DND-41 (cell line): ENCODE measurements at regions not wholly inside any gene's neighbourhood (a gene's known extent, or its start where the extent isn't known, plus 50 kb on each side); places are given as distances from the start of the nearest gene placed in this dataset.

ENCODE experiments used
- ATAC-seq: fragments of 200-7000 bp; cut with Tn5 transposase; 3 replicates; pipeline ENCODE4 v1.9.1; 2021; ENCODE audit warnings: low read depth; ENCODE audit not compliant: insufficient read depth
- DNase-seq: peaks from one replicate; pipeline ENCODE4 v3.0.0-alpha.2; 2020
- H2AFZ ChIP-seq: 2 replicates; pipeline ENCODE4 v1.6.0; 2012; ENCODE audit warnings: low read depth, low read length
- H3K27ac ChIP-seq: 2 replicates; pipeline ENCODE4 v1.5.1; 2012; ENCODE audit warnings: low read length, inconsistent platforms
- H3K27me3 ChIP-seq: fragments of 200-600 bp; sonication (generic); 2 replicates; pipeline ENCODE4 v1.6.0; 2012; ENCODE audit warnings: low read length, mild to moderate bottlenecking, inconsistent platforms; ENCODE audit not compliant: insufficient read depth, poor library complexity
- H3K36me3 ChIP-seq: 2 replicates; pipeline ENCODE4 v1.5.1; 2012; ENCODE audit warnings: low read length, inconsistent platforms; ENCODE audit not compliant: insufficient read depth
- H3K4me1 ChIP-seq: 2 replicates; pipeline ENCODE4 v1.5.1; 2012; ENCODE audit warnings: mild to moderate bottlenecking, low read length; ENCODE audit not compliant: insufficient read depth
- H3K4me2 ChIP-seq: 2 replicates; pipeline ENCODE4 v1.6.0; 2012; ENCODE audit warnings: mild to moderate bottlenecking, moderate library complexity, low read length, inconsistent platforms; ENCODE audit not compliant: insufficient read depth
- H3K4me3 ChIP-seq, 2 experiments: fragments of 200-600 bp in 1 of 2; shearing (Covaris generic) in 1 of 2; 2 replicates each; pipeline ENCODE4 v1.5.1; 2012 to 2016; ENCODE audit warnings: inconsistent platforms in 2 of 2, low read length in 2 of 2, mild to moderate bottlenecking in 2 of 2, low read depth in 1 of 2, moderate library complexity in 1 of 2
- H3K79me2 ChIP-seq: 2 replicates; pipeline ENCODE4 v1.6.0; 2012; ENCODE audit warnings: low read length, inconsistent platforms; ENCODE audit not compliant: insufficient read depth
- H3K9ac ChIP-seq: 2 replicates; pipeline ENCODE4 v1.6.0; 2012; ENCODE audit warnings: low read depth, mild to moderate bottlenecking, inconsistent platforms, low read length, moderate library complexity
- H3K9me3 ChIP-seq: 2 replicates; pipeline ENCODE4 v1.5.1; 2012; ENCODE audit warnings: low read length, moderate library complexity, mild to moderate bottlenecking, inconsistent platforms; ENCODE audit not compliant: insufficient read depth, severe bottlenecking
- H4K20me1 ChIP-seq: 2 replicates; pipeline ENCODE4 v1.6.0; 2012; ENCODE audit warnings: low read length; ENCODE audit not compliant: insufficient read depth
- CTCF ChIP-seq: IDR thresholded peaks from 2 replicates; pipeline ENCODE4 v1.5.1; 2012; ENCODE audit warnings: borderline replicate concordance, low read length, moderate library complexity, mild to moderate bottlenecking; ENCODE audit not compliant: poor library complexity, severe bottlenecking; ENCODE audit errors: extremely low read depth
- EZH2 ChIP-seq: IDR thresholded peaks from 3 replicates; pipeline ENCODE4 v1.6.1; 2012; ENCODE audit warnings: borderline replicate concordance, low read depth, mild to moderate bottlenecking, moderate library complexity, low read length, inconsistent platforms; ENCODE audit not compliant: severe bottlenecking

- no peak overlapping the region for H3K4me2 ChIP-seq
- peaks cover 27% of the 10 kb centered on the region for H3K4me1 ChIP-seq
- TF ChIP-seq EZH2 = no peak
- TF ChIP-seq CTCF = peak; percentile 12
- no peaks in the 10 kb centered on the region for H3K27me3 ChIP-seq
- H3K79me2 ChIP-seq = no peaks in the 10 kb centered on the region
- no peak overlapping the region for H3K27ac ChIP-seq
- no peak overlapping the region for H3K9ac ChIP-seq
- H2AFZ ChIP-seq = no peak overlapping the region
- ATAC-seq (peak; percentile 22; the same call in 1 of the 3 replicates), DNase-seq (no peak)
- no peaks in the 10 kb centered on the region for H3K36me3 ChIP-seq
- no peaks in the 10 kb centered on the region for H4K20me1 ChIP-seq
- no peaks in the 10 kb centered on the region for H3K9me3 ChIP-seq
- H3K4me3 ChIP-seq = no peak overlapping the region
These were observed 225.2 kb upstream of the LEF1 start for GRCh38 chr4:108393890-108394472.

- no peak for ATAC-seq
- H3K27ac ChIP-seq = no peak overlapping the region
These were observed 223.1 kb upstream of the LEF1 start for GRCh38 chr4:108391701-108392455.

GRCh38 chr4:108385076-108385475, 216.3 kb upstream of the LEF1 start:
- peaks cover 34% of the 10 kb centered on the region for H3K4me1 ChIP-seq
- ATAC-seq (no peak), DNase-seq (no peak)
- no peaks in the 10 kb centered on the region for H3K36me3 ChIP-seq
- H3K9me3 ChIP-seq = no peaks in the 10 kb centered on the region
- TF ChIP-seq EZH2 (no peak), CTCF (no peak)
- H2AFZ ChIP-seq = no peak overlapping the region
- no peak overlapping the region for H3K4me3 ChIP-seq
- no peaks in the 10 kb centered on the region for H3K79me2 ChIP-seq
- no peak overlapping the region for H3K9ac ChIP-seq
- H3K27me3 ChIP-seq = no peaks in the 10 kb centered on the region
- H4K20me1 ChIP-seq = no peaks in the 10 kb centered on the region
- H3K27ac ChIP-seq = peak overlapping the region; percentile 1; the same call in 1 of the 2 replicates
- no peak overlapping the region for H3K4me2 ChIP-seq

More at GRCh38 chr4:108391701-108392455, 223.1 kb upstream of the LEF1 start:
- no peak overlapping the region for H3K4me3 ChIP-seq
- no peak overlapping the region for H2AFZ ChIP-seq
- H3K9me3 ChIP-seq = no peaks in the 10 kb centered on the region
- H4K20me1 ChIP-seq = no peaks in the 10 kb centered on the region
- H3K4me1 ChIP-seq = peaks cover 21% of the 10 kb centered on the region
- H3K4me2 ChIP-seq = no peak overlapping the region
- DNase-seq = no peak
- no peaks in the 10 kb centered on the region for H3K27me3 ChIP-seq
- H3K36me3 ChIP-seq = no peaks in the 10 kb centered on the region
- H3K79me2 ChIP-seq = no peaks in the 10 kb centered on the region
- no peak overlapping the region for H3K9ac ChIP-seq
- TF ChIP-seq EZH2 (no peak), CTCF (no peak)
